Caki2 (cell line): ENCODE measurements at regions not wholly inside any gene's neighbourhood (a gene's known extent, or its start where the extent isn't known, plus 50 kb on each side); places are given as distances from the start of the nearest gene placed in this dataset.
A peak's percentile ranks its signal among the peaks of the same experiment; 100 is the strongest.

ENCODE experiments used
- DNase-seq: peaks from one replicate; pipeline ENCODE4 v3.0.0-alpha.2; 2015; ENCODE audit warnings: low read depth
- in situ Hi-C: cut with HindIII; loops from 2 replicates; pipeline ENCODE4 v1.10.0; 2016; ENCODE audit warnings: low sequenced_read_pairs, low pct_unique_long_range_greater_than_20kb, mixed read lengths

DNA sequence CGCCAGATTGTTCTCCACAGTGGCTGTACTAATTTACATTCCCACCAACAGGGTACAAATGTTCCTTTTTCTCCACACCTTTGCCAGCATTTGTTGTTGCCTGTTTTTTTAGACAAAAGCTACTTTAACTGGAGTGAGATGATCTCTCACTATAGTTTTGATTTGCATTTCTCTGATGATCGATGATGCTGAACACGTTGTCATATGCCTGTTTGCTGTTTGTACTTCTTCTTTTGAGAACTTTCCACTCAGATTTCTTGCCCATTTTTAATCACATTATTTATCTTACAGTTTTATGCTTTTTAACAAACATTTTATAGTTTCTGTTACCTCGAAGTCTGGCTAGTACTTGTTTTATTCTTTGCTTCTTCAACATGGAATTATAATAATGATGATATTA lies 643.7 kb upstream of the ALCAM start:
- in situ Hi-C loops = no loop called here
- no peak for DNase-seq

DNA sequence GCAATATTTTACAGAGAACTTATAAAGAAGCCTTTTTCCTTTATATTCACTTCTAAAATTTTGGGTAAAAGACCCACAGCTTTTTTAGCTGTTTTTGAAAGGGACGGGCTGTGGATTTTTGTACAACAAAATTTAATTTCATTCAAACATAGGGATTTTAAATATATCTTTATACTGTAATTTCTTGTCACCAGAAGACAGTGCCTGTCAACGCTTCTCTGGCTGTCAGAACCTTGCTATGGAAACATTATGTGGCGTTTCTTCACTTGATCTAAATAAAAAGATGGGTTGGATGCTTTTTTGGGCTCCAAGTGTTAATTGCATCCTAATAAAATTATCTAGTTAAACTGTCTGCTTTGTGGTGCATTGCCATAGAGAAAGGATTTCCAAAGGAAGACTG lies 635.6 kb upstream of the ALCAM start:
- in situ Hi-C loops = no loop called here
- no peak for DNase-seq

DNA sequence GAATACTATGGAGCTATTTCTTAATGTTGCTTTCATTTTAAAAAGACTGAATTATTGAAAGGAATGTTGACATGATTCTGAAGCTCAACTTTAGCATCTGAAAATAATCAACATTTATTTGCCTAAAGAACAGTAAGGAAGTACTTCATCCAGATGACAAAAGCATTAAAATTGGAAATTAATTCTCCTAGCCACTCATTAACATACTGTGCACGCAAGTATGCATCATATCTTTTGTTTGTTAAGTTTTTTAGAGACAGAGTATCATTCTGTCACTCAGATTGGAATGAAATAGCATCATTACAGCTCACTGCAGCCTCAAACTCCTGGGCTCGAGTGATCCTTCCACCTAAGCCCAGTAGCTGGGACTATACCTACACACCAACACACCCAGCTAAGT lies 632.1 kb upstream of the ALCAM start:
- in situ Hi-C loops = no loop called here
- DNase-seq = no peak

DNA sequence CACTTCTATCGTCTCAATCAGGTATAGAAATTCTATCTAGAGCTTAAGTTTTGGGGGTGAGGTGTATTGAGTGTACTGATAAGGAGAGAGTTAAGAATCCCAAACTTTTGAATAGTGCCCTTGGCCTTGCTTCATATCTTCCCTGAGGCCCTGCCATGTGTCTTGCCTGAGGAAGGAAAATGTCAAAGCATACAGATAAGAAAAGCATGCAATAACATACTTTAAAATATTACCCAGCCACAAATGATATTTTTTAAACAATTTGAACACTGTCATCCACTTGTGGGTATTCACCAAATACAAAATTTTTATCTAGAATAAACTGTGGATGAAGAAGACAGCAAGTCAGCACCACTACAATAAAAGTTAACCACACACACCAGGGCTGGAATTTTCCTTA lies 631.0 kb upstream of the ALCAM start:
- in situ Hi-C loops = no loop called here
- DNase-seq = no peak

DNA sequence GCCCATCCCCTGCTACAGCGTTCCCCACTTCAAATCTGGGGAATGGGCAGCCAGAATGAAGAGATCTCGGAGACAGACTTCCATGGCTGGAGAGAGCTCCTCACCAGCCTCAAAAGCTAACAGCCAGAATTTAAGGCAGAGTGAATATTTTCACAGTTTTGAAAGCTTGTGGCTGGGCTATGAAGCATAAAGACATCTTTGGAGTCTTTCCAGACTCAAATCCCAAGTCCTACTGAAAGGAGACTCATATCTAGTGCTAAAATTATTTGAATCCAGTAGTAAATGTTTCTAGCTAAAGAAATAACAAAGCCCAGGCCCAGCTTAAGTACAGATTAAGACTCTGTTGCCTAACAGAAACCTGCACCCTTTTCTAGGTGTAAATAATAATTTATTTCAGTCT lies 628.4 kb upstream of the ALCAM start:
- DNase-seq = no peak
- in situ Hi-C loops = no loop called here

DNA sequence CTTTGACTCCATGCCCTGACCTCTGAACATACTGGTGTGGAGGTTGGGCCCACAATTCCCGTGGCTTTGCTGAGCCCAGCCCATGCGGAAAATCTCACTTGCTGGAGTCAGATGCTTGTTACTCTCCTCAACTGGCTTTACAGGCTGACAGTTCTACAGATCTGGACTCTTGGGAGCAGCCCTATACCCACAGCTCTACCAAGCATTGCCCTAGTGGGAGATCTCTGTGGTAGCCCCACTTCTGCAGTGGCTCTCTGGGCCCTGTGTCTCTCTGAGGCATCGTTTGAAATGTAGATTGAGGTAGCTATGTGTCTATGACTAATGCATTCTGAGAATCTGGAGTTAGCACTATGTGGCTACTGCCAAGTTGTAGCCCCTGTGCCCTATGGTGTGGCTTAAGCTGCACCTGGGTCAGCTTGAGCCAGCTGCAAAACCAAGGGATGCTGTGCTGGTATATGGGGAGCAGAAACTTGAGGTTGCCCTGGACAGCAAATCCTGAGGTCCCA lies 625.8 kb upstream of the ALCAM start:
- in situ Hi-C loops = no loop called here
- no peak for DNase-seq

DNA sequence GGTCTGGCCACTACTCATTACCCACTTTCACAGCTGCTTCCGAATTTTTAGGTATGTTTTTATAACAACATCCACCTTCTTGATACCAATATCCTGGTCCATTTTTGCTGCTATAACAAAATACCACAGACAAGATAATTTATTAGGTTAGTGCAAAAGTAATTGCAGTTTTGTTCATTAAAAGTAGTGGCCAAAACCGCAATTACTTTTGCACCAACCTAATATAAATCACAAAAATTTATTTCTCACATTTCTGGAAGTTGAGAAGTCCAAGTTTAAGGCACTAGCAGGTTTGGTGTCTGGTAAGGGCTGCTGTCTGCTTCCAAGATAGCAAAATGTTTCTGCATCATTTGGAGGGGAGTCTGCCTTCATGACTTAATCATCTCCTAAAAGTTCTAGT lies 624.7 kb upstream of the ALCAM start:
- DNase-seq = no peak
- in situ Hi-C loops = no loop called here

DNA sequence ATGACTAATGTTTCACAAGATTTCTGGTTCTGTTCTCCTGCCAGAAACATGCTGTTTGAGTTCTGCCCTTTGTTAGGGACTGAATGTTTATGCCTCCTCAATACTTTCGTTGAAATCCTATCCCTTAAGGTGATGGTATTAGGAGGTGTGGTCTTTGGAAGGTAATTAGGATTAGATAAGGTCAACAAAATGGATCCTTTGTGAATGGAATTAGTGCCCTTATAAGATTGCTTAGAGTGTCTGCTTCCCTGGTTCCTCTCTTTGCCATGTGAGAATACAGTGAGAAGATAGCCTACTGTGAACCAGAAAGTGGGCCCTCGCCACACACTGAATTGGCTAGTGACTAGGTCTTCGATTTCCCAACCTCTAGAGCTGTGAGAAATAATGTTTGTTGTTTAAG lies 621.4 kb upstream of the ALCAM start:
- in situ Hi-C loops = no loop called here
- no peak for DNase-seq

DNA sequence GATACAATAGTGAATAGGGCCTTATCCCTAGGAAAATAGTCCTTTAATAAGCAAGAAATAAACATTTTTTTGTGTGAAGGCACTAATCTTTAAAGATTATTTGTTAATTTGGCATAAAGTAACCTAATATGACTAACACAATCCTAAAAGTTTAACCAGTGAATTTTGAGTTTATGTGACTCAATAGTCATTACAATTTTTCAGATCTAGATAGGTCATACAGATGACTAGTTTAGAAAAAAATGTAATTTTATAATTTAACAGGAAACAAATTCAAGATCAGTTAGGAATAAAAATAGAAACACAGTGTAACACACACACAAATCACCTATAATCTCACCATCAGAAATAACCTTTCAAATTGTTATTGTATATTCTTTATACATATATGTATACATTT lies 620.7 kb upstream of the ALCAM start:
- DNase-seq = no peak
- in situ Hi-C loops = no loop called here

DNA sequence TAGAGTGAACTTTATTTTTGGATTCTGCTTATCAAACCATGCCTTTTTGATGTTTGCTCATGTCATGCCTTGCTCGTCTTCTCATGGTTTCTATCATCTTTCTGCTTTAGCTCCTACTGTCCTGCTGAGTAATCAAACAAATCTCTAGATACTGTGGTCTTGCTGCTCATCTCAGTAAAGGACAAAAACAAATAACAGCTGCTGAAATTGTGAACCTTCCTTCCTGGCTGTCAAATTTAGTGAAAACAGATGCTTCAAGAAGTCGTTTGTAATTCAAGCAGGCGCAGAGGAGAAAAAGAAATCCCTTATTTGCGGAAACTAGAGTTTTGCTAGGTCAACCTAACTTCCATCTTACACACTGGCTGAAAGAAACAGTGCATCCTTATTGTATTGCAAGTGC lies 616.1 kb upstream of the ALCAM start:
- DNase-seq = no peak
- in situ Hi-C loops = no loop called here

DNA sequence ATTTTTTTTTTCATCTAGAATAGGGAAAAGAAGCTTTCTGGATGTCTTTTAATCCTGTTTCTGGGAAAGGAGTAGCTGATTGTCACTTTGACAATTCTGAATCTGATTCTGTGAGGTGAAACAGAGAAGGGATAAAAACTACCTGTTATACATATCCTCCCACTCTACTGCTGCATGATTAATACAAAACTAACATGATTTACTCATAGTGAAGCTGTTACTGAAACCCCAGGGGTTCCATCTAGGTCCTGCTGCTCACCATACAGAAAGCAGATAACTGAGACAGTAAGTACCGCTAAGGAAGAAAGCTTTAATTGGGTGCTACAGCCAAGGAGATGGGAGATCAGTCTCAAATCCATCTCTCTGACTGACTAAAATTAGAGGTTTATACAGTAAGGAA lies 610.9 kb upstream of the ALCAM start:
- no peak for DNase-seq
- in situ Hi-C loops = no loop called here

DNA sequence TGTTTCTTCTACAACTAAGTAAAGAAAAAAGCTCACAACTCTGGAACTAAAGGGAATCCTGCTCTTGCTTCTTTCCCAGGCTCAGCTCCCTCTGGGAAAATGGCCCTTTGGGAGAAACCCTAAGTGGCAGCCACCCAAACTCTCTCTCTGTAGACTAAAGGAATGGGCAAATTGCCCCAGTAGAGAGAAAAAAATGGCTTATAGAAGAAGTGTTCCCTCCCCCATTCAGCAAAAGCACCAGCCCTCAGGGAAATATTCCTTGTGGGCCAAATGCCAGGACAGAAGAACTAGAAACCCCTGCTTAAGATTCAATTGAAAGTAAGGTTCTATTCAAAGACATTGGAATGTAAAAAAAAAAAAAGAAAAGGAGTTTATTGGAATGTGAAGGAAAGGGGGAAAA lies 603.7 kb upstream of the ALCAM start:
- no peak for DNase-seq
- in situ Hi-C loops = no loop called here

DNA sequence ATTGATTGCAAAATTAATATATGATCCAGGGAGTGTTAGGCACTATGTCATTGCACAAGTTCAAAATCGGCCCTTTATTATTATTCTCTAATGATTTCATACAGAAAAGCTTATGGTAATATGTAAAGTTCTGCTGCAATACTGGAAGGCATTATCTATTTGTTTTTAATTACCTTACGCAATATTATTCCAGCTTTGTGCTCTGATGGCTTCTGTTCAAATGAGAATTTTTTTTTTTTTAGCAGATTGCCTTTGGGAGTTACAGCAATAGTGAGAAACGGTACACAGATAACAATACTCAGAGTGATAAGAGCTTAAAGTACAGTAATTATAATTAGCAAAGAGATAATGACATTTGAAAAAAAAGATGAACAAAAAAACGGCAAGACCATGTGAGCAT lies 602.2 kb upstream of the ALCAM start:
- in situ Hi-C loops = no loop called here
- DNase-seq = no peak

DNA sequence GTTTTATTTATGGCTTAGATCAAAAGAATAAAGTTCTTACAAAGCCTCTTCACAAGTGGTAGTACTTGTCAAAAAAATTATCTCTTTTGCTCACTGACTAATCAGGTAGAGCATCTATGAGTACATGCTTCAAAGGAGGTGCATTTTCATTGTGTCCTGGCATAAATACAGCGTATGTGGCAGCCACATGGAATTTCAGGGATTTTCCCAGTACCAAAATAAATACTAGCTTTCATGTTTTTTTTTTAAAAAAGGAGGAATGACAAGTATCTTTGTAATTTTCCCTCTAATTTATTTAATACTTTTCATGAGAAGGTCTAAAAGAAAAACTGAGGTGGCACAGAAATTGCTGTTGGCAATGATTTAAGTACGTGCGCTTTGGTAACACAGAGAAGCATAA lies 597.8 kb upstream of the ALCAM start:
- in situ Hi-C loops = no loop called here
- no peak for DNase-seq

DNA sequence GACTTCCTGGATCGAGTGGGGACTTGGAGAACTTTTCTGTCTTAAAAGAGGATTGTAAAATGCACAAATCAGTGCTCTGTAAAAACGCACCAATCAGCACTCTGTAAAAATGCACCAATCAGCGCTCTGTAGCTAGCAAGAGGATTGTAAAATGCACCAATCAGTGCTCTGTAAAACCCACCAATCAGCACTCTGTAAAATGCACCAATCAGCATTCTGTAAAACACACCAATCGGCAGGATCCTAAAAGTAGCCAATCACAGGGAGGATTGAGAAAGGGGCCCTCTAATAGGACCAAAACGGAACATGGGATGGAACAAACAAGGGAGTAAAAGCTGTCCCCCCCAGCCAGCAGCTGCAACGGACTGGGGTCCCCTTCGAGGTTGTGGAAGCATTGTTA lies 587.4 kb upstream of the ALCAM start:
- in situ Hi-C loops = no loop called here
- no peak for DNase-seq

DNA sequence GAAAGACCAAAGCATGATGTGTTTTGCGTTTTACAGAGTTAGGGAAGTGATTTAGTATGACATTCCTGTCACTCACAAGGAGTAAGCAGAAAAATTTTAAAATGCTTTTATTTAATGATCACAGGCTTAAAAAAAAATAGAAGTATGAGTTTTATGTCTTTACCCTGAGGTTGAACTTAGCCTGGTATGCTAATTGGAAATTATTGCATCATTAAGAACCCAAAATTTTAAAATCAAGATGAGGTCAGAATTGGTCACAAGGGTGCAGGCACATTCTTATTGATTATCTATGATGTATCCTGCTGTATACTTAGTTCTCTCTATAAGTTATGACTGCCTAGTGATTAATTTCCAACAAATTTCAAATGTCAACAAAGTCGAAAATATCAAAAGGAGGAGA lies 585.6 kb upstream of the ALCAM start:
- no peak for DNase-seq
- in situ Hi-C loops = no loop called here

DNA sequence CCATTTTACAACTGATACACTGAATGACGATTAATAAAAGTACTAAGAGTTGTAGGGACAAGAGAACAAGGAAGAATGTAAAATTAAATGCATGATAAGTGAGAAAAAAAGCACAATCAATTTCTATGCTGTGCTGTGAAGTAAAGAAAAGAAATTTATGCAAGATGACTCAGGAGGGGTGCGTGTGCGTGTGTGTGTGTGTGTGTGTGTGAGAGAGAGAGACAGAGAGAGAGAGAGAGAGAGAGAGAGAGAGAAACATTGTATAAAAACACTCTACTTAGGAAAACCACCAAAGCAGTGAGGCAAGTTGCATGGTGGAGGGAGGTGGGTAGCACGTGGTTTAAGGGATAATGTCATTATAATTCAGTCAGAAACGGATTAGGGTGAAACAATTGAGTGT lies 580.8 kb upstream of the ALCAM start:
- peak; percentile 0 for DNase-seq
- in situ Hi-C loops = no loop called here

DNA sequence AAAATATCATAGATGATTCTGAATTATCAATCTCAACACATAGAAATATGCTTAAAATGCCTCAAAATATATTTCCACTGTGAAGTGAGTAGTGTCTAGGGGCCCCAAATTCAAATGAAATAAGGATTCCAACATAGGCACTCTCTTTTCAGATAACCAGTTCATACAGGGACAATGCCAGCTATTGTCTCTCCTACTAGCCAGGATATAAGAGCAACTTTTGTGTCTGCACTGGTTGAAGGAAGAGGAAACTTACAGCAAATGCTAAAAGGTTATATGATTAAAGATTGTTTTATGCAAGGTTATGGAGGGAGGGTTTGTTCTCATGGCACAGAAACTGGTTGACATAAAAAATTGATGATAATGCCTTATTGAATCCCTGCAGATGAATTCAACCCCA lies 579.4 kb upstream of the ALCAM start:
- in situ Hi-C loops = no loop called here

DNA sequence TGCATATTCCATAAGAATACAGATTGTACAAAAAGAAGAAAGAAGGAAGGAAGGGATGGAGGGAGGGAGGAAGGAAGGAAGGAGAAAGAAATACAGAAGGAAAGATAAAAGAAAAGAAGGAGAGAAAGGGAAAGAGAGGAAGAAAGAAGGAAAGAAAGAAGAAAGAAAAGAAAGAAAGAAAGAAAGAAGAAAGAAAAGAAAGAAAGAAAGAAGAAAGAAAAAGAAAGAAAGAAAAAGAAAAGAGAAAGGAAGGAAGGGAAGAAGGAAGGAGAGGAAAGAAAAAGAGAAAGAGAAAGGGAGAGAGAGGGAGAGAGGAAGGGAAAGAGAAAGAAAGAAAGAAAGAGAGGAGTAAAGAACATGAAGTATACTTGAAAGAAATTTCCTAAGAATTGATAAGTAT lies 577.9 kb upstream of the ALCAM start:
- in situ Hi-C loops = no loop called here
- no peak for DNase-seq

More for the DNA sequence above, 579.4 kb upstream of the ALCAM start:
- no peak for DNase-seq

DNA sequence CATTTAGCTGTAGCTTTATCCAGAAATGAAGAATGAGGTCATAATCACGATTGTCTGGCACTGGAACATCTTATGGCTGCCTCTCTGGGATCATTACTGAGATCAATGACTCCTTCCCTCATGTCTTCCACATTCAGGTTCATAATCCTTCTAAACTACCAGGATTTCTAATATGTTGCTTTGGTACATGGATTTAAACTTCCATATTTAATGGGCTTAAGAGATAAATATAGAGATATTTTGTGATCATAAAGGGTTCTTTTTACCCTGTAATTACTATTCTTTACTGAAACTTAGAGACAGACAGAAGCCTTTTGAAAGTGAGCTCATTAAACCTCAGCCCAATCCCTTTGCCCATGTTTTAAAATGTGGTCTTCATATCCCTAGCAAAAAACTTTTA lies 575.4 kb upstream of the ALCAM start:
- in situ Hi-C loops = no loop called here
- no peak for DNase-seq

DNA sequence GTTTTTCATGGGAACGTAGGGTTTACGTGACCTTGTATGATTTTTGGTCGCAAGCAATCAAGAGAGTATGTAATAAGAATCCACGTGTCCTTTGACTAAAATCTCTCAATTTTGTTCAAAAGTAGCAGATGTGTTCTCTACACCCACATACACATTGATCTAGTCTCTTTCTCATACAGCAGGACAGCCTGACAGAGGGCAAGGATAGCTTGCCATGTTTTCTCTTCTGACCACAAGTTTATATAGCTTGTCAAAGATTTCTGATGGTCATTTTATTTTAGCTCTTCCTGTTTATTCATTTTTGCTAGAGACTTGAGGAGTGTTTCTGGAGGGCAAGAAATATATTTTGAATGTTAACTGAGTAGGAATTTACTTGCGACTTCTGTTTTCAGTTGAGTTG lies 570.2 kb upstream of the ALCAM start:
- in situ Hi-C loops = no loop called here
- DNase-seq = no peak
